ENCODE measurements at regions not wholly inside any gene's neighbourhood (a gene's known extent, or its start where the extent isn't known, plus 50 kb on each side); places are given as distances from the start of the nearest gene placed in this dataset.

DNA sequence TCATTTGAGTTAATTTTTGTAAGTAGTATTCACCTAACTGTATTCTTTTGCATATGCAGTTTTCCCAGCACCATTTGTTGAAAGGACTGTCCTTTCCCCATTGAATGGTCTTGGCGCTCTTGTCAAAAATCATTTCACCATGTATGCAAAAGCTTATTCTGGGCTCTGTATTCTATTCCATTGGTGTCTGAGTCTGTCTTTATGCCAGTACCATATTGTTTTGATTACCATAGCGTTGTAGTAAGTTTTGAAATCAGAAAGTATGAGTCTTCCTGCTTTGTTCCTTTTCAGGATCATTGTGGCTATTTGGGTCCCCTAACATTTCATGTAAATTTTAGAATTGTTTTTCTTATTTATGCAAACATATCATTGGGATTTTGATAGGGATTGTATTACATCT, 508.7 kb upstream of the RGS6 start:
- TF ChIP-seq CTCF (IDR thresholded peaks at IDR 0.05), result no peak
- H3K4me3 ChIP-seq (ENCODE audit: low read depth in 1 of 2, low read length in 1 of 2), result no peak overlapping the region

DNA sequence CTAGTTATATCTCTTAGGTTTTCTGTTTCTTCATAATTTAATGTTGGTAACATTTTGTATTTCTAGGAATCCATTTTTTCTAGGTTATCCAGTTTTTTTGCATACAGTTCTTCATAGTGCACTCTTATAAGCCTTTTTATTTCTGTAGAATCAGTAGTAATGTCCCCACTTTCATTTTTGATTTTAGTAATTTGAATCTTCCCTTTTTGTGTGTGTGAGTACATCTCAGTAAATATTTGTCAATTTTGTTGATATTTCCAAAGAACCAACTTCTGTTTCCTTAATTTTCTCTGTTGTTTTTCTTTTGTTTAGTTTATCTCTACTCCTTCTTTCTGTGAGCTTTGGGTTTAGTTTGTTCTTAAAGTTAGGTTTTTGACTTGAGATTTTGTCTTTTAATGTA, 507.3 kb upstream of the RGS6 start:
- TF ChIP-seq CTCF (IDR thresholded peaks at IDR 0.05), result no peak
- Histone ChIP-seq H3K36me3 (no peaks in the 10 kb centered on the region), H3K4me1 (ENCODE audit: control insufficient read depth in 1 of 2, insufficient read depth in 1 of 2, low read depth in 1 of 2, low read length in 1 of 2) (peaks cover 0 to 6% of the 10 kb centered on the region in 2 experiments), H3K27me3 (no peaks in the 10 kb centered on the region), H3K4me3 (ENCODE audit: low read depth in 1 of 2, low read length in 1 of 2) (no peak overlapping the region), H3K9me3 (no peaks in the 10 kb centered on the region), H3K27ac (peak overlapping the region; percentile 56)

More for the DNA sequence above, 508.7 kb upstream of the RGS6 start:
- no peaks in the 10 kb centered on the region for H3K36me3 ChIP-seq
- H3K4me1 ChIP-seq (ENCODE audit: control insufficient read depth in 1 of 2, insufficient read depth in 1 of 2, low read depth in 1 of 2, low read length in 1 of 2), result peaks cover 0 to 6% of the 10 kb centered on the region in 2 experiments
- no peaks in the 10 kb centered on the region for H3K9me3 ChIP-seq
- no peaks in the 10 kb centered on the region for H3K27me3 ChIP-seq
- no peak overlapping the region for H3K27ac ChIP-seq

GRCh38 chr14:71426001-71426400, 506.2 kb upstream of the RGS6 start:
- H3K27me3 ChIP-seq, result no peaks in the 10 kb centered on the region
- no peaks in the 10 kb centered on the region for H3K36me3 ChIP-seq
- H3K4me3 ChIP-seq (ENCODE audit: low read depth in 1 of 2, low read length in 1 of 2), result no peak overlapping the region
- no peak for TF ChIP-seq CTCF (IDR thresholded peaks at IDR 0.05)
- H3K9me3 ChIP-seq, result no peaks in the 10 kb centered on the region
- H3K27ac ChIP-seq, result no peak overlapping the region
- peaks cover 0 to 6% of the 10 kb centered on the region in 2 experiments for H3K4me1 ChIP-seq (ENCODE audit: control insufficient read depth in 1 of 2, insufficient read depth in 1 of 2, low read depth in 1 of 2, low read length in 1 of 2)

DNA sequence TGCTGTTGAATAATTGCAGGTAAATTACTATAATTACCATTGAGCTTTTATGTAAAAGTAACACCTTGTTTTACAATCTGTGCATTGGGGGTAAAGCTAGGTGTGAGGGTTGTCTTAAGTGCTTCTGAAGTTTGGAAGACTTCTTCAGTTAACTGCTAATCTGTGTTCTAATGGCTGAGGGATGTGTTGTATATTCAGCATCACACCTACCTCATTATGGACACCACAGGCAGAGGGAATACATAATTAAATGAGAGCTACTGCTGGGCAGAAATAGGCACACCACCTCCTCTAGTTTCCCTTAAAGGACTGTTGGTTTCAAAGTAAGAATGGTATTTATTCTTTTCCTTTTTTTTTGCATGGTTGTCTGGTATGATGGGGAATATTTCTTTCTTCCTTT, 502.3 kb upstream of the RGS6 start:
- H3K4me3 ChIP-seq (ENCODE audit: low read depth in 1 of 2, low read length in 1 of 2), result no peak overlapping the region
- no peaks in the 10 kb centered on the region for H3K9me3 ChIP-seq
- H3K27me3 ChIP-seq, result no peaks in the 10 kb centered on the region
- no peaks in the 10 kb centered on the region for H3K36me3 ChIP-seq
- no peak for TF ChIP-seq CTCF (IDR thresholded peaks at IDR 0.05)
- no peak overlapping the region for H3K27ac ChIP-seq
- H3K4me1 ChIP-seq (ENCODE audit: control insufficient read depth in 1 of 2, insufficient read depth in 1 of 2, low read depth in 1 of 2, low read length in 1 of 2), result peaks cover 0 to 2% of the 10 kb centered on the region in 2 experiments

- H3K27me3 ChIP-seq, result no peaks in the 10 kb centered on the region
- H3K4me3 ChIP-seq (ENCODE audit: low read depth in 1 of 2, low read length in 1 of 2), result no peak overlapping the region
- no peak overlapping the region for H3K27ac ChIP-seq
- H3K4me1 ChIP-seq (ENCODE audit: control insufficient read depth in 1 of 2, insufficient read depth in 1 of 2, low read depth in 1 of 2, low read length in 1 of 2), result no peaks in the 10 kb centered on the region
- TF ChIP-seq CTCF (IDR thresholded peaks at IDR 0.05), result no peak
- no peaks in the 10 kb centered on the region for H3K9me3 ChIP-seq
- H3K36me3 ChIP-seq, result no peaks in the 10 kb centered on the region
Observed at GRCh38 chr14:71430321-71430677, 501.9 kb upstream of the RGS6 start.
